Peyer's patch (tissue), 4 donors: ENCODE measurements at regions not wholly inside any gene's neighbourhood (a gene's known extent, or its start where the extent isn't known, plus 50 kb on each side); places are given as distances from the start of the nearest gene placed in this dataset.

Experiments
- DNase-seq, 3 donors: peaks; one replicate each; pipeline ENCODE4 v3.0.0-alpha.2; 2017 to 2019
- H3K27ac ChIP-seq, 4 donors: fragments of 200-600 bp; sonication (generic); one replicate each; pipeline ENCODE4 v1.5.1; 2016 to 2019
- H3K27me3 ChIP-seq, 2 donors: fragments of 200-600 bp; sonication (generic); one replicate each; pipeline ENCODE4 v1.5.1; 2019
- H3K36me3 ChIP-seq, 3 donors: fragments of 200-600 bp; sonication (generic); one replicate each; pipeline ENCODE4 v1.5.1; 2016 to 2019
- H3K4me1 ChIP-seq, 4 donors: fragments of 200-600 bp; sonication (generic); one replicate each; pipeline ENCODE4 v1.5.1; 2016 to 2019
- H3K4me3 ChIP-seq, 4 donors: fragments of 200-600 bp; sonication (generic); 1 replicate in 3 of 4; 2 replicates in 1 of 4; pipeline ENCODE4 v1.5.1; 2016 to 2019; ENCODE audit warnings: mild to moderate bottlenecking in 1 of 4
- H3K9me3 ChIP-seq, 4 donors: fragments of 200-600 bp; sonication (generic); one replicate each; pipeline ENCODE4 v1.5.1; 2016 to 2019; ENCODE audit warnings: mild to moderate bottlenecking in 1 of 4
- POLR2A ChIP-seq, 2 donors: fragments of 450-650 bp; IDR thresholded peaks; one replicate each; pipeline ENCODE4 v1.5.1; 2017; ENCODE audit warnings: antibody characterized with exemption in 2 of 2, mild to moderate bottlenecking in 2 of 2, moderate library complexity in 2 of 2
- TF ChIP-seq, protein P1 (sequence below), 6 experiments: fragments of 450-650 bp in 4 of 6; fragments of 200-600 bp in 2 of 6; sonication (generic) in 1 of 6; IDR thresholded peaks; one replicate each; pipeline ENCODE4 v1.5.1; 2017 to 2019; ENCODE audit warnings: antibody characterized with exemption in 6 of 6, mild to moderate bottlenecking in 3 of 6, moderate library complexity in 1 of 6

DNA sequence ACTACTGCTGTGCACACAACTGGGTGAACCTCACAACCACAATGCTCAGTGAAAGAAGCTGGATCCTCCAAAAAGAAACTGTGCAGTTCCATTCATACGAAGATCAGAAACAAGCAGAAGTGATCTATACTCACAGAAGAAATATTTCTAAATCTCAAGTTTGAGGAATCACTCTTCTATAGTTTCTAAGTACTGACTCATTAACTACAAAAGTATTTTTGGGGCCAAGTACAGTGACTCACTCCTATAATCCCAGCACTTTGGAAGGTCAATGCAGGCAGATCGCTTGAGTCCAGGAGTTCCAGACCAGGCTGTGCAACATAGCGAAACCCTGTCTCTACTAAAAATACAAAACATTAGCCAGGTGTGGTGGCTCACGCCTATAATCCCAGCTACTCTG is 51.3 kb upstream of the RELL1 start:
- no peak overlapping the region for H3K27ac ChIP-seq
- no peaks in the 10 kb centered on the region for H3K4me1 ChIP-seq
- H3K4me3 ChIP-seq, result no peak overlapping the region
- TF ChIP-seq, protein P1, sequence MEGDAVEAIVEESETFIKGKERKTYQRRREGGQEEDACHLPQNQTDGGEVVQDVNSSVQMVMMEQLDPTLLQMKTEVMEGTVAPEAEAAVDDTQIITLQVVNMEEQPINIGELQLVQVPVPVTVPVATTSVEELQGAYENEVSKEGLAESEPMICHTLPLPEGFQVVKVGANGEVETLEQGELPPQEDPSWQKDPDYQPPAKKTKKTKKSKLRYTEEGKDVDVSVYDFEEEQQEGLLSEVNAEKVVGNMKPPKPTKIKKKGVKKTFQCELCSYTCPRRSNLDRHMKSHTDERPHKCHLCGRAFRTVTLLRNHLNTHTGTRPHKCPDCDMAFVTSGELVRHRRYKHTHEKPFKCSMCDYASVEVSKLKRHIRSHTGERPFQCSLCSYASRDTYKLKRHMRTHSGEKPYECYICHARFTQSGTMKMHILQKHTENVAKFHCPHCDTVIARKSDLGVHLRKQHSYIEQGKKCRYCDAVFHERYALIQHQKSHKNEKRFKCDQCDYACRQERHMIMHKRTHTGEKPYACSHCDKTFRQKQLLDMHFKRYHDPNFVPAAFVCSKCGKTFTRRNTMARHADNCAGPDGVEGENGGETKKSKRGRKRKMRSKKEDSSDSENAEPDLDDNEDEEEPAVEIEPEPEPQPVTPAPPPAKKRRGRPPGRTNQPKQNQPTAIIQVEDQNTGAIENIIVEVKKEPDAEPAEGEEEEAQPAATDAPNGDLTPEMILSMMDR (IDR thresholded peaks at IDR 0.05), result no peak
- no peak for TF ChIP-seq POLR2A (IDR thresholded peaks at IDR 0.05)
- no peaks in the 10 kb centered on the region for H3K27me3 ChIP-seq
- H3K9me3 ChIP-seq, result no peaks in the 10 kb centered on the region
- DNase-seq, result no peak
- no peaks in the 10 kb centered on the region for H3K36me3 ChIP-seq
